Stimulated activated CD8-positive, alpha-beta memory T cell treated with anti-CD3 and anti-CD28 coated beads, Interleukin-4, amount 100 ng/mL, for 24 hours (primary cell): ENCODE measurements at regions not wholly inside any gene's neighbourhood (a gene's known extent, or its start where the extent isn't known, plus 50 kb on each side); places are given as distances from the start of the nearest gene placed in this dataset.

Experiments
- DNase-seq: peaks from one replicate; pipeline ENCODE4 v3.0.0-alpha.2; 2020; ENCODE audit warnings: low read depth

DNA sequence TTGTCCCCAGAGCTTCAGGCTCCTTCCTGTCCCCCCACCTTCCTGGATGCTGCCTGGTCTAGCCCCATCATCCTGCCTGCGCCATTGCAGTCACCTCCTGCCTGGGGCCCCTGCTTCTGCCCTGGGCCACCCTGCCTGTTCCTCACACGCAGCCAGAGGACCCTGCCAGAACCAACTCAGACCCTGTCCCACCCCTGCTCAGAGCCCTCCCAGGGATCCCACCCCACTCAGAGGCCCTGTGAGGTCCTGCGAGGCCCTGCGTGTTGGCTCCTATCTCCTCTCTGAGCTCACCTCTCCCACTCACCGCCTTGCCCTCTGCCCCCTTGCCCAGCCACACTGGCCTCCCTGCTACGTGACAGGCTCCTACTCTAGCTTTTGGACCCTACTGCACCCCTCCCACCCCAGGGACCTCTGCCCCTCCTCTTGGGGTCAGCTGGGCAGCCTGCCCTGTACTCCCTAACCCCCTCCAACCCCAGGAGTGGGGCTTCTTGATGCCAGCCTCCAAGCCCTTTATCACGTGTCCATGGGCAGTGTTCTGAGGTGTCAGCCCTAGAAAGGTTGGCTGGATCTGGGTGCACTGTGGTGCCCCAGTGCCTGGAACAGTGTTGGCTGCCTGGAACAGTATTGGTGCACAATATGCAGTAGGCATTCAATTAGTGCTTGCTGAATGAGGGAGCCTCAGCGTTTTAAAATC lies 68.3 kb downstream of the CEBPB start:
- DNase-seq, result no peak

DNA sequence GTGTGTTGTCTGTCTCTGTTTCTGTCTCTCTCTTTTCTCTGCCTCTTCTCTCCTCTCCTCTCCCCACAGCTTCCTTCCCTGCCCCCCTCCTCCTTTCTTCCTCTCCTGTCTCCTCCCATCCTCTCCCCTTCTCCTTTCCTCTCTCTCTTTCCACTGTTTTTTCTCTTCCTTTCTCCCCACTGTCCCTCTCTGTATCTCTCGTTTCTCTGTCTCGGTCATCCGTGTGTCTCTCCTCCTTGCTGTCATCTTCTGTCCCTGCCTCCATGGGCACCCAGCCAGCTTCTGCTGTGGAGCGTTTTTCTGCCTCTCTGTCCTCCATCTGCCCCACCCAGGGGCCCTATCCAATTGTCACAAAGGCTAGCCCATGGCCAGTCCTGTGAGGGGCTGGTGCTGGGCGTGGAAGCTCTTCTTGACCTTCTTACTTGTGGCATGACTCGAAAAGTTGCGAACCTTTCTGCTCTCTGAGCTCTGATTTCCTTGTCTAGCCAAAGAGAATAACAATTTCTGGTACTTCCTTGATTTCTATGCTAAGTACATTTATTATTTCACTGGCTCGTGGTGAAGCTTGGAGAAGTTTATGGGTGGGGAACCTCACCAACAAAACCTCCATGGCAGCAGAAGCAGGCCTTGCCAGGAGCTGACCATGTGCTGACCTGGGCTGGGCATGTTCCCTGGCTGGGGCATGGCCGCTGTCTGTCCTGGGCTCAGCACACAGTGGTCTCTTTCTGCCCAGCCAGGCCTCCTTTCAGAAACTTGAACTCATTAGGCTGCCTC lies 69.3 kb downstream of the CEBPB start:
- DNase-seq, result no peak

DNA sequence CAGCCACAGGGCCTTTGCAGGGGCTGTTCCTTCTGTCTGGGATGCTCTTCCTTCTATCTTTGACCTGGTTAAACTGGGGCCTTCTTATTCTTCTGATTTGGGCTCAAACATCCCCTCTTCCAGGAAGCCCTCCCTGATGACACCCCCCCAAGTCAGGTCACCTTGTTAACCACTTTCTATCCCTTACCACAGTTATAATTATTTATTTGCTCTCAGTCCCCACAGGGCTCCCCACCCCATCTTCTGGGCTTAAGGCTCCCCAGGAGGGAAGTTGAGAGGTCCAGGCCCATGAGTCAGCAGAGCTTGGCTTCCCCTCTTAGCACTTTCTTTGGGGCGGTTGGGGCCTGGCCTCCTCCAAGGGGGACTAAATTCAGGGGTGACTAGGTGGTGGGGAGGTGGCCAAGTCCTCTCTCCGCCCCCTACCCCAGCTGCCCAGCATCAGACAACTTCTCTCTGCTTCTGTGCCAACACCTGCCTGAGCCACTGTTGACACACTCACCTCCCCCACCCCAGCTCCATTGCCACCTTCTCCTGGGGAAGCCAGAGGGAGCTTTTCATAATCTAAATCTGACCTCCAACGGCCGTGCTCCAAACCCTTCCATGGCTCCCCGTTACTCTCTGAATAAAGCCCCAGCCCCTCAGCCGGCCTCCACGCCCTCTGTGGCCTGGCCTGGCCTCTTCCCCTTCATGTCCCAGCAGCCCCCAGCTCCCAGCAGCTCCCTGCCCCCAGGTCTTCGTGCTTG lies 70.0 kb downstream of the CEBPB start:
- no peak for DNase-seq

DNA sequence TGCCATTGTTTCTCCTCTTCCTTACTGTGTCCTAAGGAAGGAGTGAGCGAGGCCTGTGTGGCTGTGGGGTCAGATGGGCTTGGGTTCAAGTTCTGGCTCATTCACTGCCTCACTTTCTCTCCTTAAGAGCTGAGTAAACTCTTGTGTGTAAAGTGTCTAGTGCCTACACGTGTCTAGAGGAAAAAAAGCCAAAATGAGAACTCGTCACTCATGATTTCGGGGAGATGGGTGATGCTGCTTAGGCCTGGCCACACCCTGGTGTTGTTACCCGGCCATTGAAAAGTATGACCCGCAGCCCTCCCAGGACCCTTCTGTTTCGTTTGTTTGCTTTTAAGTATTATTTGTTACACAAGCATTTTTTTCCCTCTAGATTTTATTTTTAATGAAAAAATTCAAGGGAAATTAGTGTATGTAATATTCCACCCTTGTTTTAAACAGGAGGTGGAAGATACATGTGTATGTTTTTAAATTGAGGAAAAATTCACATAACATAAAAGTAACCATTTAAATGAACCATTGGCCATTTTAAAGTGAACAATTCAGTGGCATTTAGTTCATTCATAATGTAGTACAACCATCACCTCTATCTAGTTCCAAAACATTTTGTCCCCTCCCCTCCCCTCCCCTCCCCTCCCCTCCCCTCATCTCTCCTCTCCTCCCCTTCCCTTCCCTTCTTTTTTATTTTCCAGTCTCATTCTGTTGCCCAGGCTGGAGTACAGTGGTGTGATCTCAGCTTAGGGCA lies 71.0 kb downstream of the CEBPB start:
- DNase-seq, result no peak

GRCh38 chr20:50263831-50264230 lies 73.2 kb downstream of the CEBPB start:
- DNase-seq, result no peak

DNA sequence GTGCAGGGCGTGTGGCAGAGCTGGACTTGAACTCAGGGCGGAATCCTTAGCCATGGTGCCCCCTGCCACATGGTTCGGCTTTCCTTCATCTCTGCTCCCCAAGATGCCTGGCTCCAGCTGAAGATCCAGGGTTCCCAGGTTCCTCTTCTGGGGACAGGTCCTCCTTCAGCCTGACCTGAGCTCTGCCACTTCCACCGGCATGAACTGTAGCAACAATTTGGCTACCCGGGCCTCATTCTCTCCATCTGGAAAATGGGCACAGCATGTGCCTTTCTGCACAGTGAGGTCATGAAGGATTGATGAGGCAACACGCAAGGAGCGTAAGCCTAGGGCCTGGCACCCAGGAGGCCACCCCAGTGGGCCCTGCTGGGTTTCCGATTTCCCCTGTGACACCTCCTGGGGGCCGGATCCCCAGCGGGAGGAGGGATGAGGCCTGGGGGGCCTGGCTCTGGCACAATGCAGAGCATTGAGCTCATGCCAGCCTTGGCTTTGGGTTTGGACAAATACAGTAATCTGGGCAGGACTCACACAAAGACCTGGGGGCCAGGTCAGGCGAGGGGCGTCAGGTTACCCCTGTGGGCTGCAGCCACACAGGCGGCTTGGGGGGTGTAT lies 74.0 kb downstream of the CEBPB start:
- DNase-seq, result no peak

DNA sequence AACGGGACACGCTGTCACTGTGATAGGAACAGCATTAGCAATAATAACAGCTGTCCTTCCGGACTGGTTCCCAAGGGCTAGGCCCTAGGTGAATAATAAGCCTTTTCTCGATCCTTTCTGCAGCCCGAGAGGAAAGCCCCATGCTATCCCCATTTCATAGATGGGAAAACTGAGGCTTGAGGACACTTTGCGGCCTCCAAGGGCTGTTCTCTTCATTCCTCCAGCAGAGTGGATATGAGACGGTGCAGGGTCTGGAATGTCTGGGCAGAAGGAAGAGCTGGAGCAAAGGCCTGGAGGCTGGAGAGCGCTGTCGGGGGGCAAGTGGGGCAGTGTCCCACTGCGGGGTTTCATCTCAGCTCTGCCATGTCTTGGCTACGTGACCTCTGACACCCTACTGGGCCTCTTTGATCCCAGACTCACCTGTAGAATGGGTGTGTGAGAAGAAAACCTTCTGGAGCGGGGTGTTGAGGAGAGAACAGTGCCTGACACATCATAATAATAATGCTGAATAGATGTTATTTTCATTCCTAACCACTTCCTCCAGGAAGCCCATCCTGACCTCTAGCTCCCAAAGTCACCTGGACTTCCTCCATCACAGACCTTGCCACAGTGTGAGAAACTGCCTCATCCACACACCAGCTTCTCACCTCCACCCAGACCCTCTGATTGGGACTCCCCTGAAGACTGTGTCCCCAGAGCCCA lies 74.8 kb downstream of the CEBPB start:
- no peak for DNase-seq

GRCh38 chr20:50266293-50267040 lies 75.8 kb downstream of the CEBPB start:
- no peak for DNase-seq

- no peak for DNase-seq
Observed at GRCh38 chr20:50267041-50267865, 76.6 kb downstream of the CEBPB start.

DNA sequence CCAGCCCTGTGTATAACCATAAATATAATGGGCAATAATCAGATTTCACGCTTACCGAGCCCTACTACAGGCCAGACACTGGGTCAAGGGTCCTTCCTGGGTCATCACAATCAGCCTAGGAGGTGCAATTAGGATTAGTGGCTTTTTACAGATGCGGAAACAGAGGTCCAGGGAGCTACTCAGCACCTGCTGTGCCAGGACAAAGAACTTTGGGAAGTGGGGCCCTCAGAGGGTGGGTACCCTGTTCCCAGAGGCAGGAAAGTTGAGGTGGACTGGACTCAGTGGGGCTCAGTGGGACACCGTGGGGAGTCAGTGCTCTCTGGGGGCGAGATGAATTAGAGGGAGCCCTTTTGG lies 77.2 kb downstream of the CEBPB start:
- DNase-seq, result no peak

GRCh38 chr20:50269091-50270033 lies 78.7 kb downstream of the CEBPB start:
- no peak for DNase-seq

GRCh38 chr20:50270034-50270395 lies 79.4 kb downstream of the CEBPB start:
- DNase-seq, result no peak

DNA sequence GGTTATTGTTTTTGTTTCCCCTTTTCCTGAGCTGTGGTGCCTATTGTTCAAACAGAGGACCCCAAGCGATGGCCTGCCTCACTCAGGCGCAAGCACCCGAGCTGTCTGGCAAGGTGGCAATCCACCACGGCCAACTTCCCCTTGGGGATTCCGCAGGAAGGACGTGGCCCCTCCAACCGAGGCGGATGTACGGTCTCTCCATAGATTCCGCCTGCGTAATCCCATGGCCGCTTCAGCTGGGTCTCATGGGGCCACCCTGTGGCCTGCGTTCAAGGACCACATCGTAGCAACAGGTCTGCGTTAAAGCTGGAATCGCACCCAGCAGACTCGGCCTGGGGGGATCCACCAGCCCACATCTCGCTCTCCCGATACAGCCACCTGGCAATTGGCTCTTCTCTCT lies 79.9 kb downstream of the CEBPB start:
- no peak for DNase-seq

GRCh38 chr20:50271176-50271575 lies 80.5 kb downstream of the CEBPB start:
- no peak for DNase-seq

DNA sequence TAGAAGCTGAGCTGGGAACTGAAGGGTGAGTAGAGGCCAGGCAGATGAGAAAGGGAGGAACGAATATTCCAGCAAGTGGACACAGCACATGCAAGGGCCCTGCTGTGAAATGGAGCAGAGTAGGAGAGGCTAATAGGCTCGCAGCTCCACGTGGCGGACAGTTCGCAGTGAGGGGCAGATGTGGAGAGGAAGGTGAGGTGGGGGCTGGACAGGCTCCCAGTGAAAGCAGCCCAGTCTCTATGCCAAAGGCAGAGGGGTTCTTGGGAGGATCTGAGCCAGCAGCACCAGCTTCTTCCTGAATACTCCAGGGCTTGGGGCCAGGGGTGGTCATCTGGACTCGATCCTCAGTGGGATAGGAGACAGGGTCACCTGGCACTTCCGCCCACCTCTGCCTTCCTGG lies 81.0 kb downstream of the CEBPB start:
- no peak for DNase-seq

DNA sequence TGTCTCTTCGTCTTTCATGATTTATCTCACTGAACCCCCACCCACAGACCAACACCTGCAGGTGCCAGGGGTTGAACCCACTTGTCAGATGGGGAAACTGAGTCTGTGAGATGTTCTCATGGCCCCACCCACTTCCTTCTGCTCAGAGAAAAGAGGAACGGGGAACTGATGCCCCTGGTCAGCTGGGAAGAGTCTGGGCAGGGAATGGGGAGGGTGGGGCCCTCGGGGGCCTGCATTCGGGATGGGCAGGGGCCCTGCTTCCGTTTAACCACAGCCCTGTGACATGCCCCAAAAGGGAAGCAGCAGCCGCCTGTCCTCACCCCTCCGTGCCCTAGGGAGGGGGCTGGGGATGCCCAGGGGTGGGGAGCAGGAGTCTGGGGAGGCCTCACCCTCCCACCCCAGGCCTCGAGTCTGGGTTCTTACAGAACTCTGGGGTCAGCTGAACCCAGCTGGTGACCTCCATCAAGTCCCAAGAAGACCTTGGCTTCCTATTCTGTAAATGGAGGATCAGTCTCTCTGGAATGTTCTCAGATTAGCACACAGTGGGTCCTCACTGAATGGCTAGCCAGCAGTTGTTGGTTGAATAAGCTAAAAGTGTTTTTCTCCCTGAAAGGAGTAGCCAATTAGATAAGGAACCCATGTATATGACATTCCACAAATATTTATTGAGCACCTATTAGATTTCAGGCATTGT lies 81.5 kb downstream of the CEBPB start:
- DNase-seq, result no peak

GRCh38 chr20:50272724-50273446 lies 82.3 kb downstream of the CEBPB start:
- no peak for DNase-seq
